ENCODE measurements at regions not wholly inside any gene's neighbourhood (a gene's known extent, or its start where the extent isn't known, plus 50 kb on each side); places are given as distances from the start of the nearest gene placed in this dataset.
"Not testable (repeated sequence)": the region's sequence is repeated elsewhere in the genome, so short reads cannot be mapped to it uniquely, and the experiment has no call there.

GRCh38 chr12:83318386-83319098 is 631.8 kb downstream of the TMTC2 start:
- H3K36me3 ChIP-seq (ENCODE audit: insufficient read depth), result no peaks in the 10 kb centered on the region
- no peaks in the 10 kb centered on the region for H3K4me1 ChIP-seq (ENCODE audit: insufficient read depth)
- H3K27ac ChIP-seq (ENCODE audit: low read depth), result no peak overlapping the region
- no peak overlapping the region for H3K4me3 ChIP-seq (ENCODE audit: low read depth, low read length)
- no peak for DNase-seq (ENCODE audit: extremely low spot score)
- WGBS, result 14% methylated on average over 1 of the region's 1 CpG

- WGBS, result 85% methylated on average over 3 of the region's 3 CpGs
- no peak for DNase-seq (ENCODE audit: extremely low spot score)
- H3K27ac ChIP-seq (ENCODE audit: low read depth), result no peak overlapping the region
Observed at GRCh38 chr12:83317595-83317994, 630.9 kb downstream of the TMTC2 start.

GRCh38 chr12:83313827-83314226 is 627.1 kb downstream of the TMTC2 start:
- no peak for DNase-seq (ENCODE audit: extremely low spot score)
- H3K27ac ChIP-seq (ENCODE audit: low read depth), result no peak overlapping the region
- no peak overlapping the region for H3K4me3 ChIP-seq (ENCODE audit: low read depth, low read length)
- no peaks in the 10 kb centered on the region for H3K36me3 ChIP-seq (ENCODE audit: insufficient read depth)
- no peaks in the 10 kb centered on the region for H3K4me1 ChIP-seq (ENCODE audit: insufficient read depth)

More at GRCh38 chr12:83317595-83317994, 630.9 kb downstream of the TMTC2 start:
- Histone ChIP-seq H3K4me1 (ENCODE audit: insufficient read depth) (no peaks in the 10 kb centered on the region), H3K4me3 (ENCODE audit: low read depth, low read length) (no peak overlapping the region), H3K36me3 (ENCODE audit: insufficient read depth) (no peaks in the 10 kb centered on the region)

- no peak for DNase-seq (ENCODE audit: extremely low spot score)
- H3K4me3 ChIP-seq (ENCODE audit: low read depth, low read length), result no peak overlapping the region
- H3K4me1 ChIP-seq (ENCODE audit: insufficient read depth), result no peaks in the 10 kb centered on the region
- WGBS, result 83% methylated on average over 2 of the region's 2 CpGs
- H3K27ac ChIP-seq (ENCODE audit: low read depth), result no peak overlapping the region
- no peaks in the 10 kb centered on the region for H3K36me3 ChIP-seq (ENCODE audit: insufficient read depth)
Observed at GRCh38 chr12:83313322-83313721, 626.6 kb downstream of the TMTC2 start.

GRCh38 chr12:83276904-83277303 is 590.2 kb downstream of the TMTC2 start:
- Histone ChIP-seq H3K27ac (ENCODE audit: low read depth) (no peak overlapping the region), H3K36me3 (ENCODE audit: insufficient read depth) (no peaks in the 10 kb centered on the region), H3K4me3 (ENCODE audit: low read depth, low read length) (no peak overlapping the region), H3K4me1 (ENCODE audit: insufficient read depth) (no peaks in the 10 kb centered on the region)
- no peak for DNase-seq (ENCODE audit: extremely low spot score)
- 96% methylated on average over 1 of the region's 1 CpG for WGBS

- H3K27ac ChIP-seq (ENCODE audit: low read depth), result no peak overlapping the region
- H3K4me3 ChIP-seq (ENCODE audit: low read depth, low read length), result no peak overlapping the region
- no peaks in the 10 kb centered on the region for H3K4me1 ChIP-seq (ENCODE audit: insufficient read depth)
- WGBS, result 66% methylated on average over 2 of the region's 2 CpGs
- no peak for DNase-seq (ENCODE audit: extremely low spot score)
- H3K36me3 ChIP-seq (ENCODE audit: insufficient read depth), result no peaks in the 10 kb centered on the region
Observed at GRCh38 chr12:83271201-83271600, 584.5 kb downstream of the TMTC2 start.

GRCh38 chr12:83265808-83266207 is 579.1 kb downstream of the TMTC2 start:
- DNase-seq (ENCODE audit: extremely low spot score), result no peak
- Histone ChIP-seq H3K4me3 (ENCODE audit: low read depth, low read length) (no peak overlapping the region), H3K36me3 (ENCODE audit: insufficient read depth) (no peaks in the 10 kb centered on the region), H3K27ac (ENCODE audit: low read depth) (no peak overlapping the region), H3K4me1 (ENCODE audit: insufficient read depth) (no peaks in the 10 kb centered on the region)

- H3K27ac ChIP-seq (ENCODE audit: low read depth), result no peak overlapping the region
- no peaks in the 10 kb centered on the region for H3K36me3 ChIP-seq (ENCODE audit: insufficient read depth)
- no peaks in the 10 kb centered on the region for H3K4me1 ChIP-seq (ENCODE audit: insufficient read depth)
- no peak overlapping the region for H3K4me3 ChIP-seq (ENCODE audit: low read depth, low read length)
- DNase-seq (ENCODE audit: extremely low spot score), result no peak
Observed at GRCh38 chr12:83261998-83262397, 575.3 kb downstream of the TMTC2 start.

GRCh38 chr12:83260126-83260525 is 573.4 kb downstream of the TMTC2 start:
- H3K4me3 ChIP-seq (ENCODE audit: low read depth, low read length); DNase-seq (ENCODE audit: extremely low spot score); H3K27ac ChIP-seq (ENCODE audit: low read depth); H3K4me1 ChIP-seq (ENCODE audit: insufficient read depth); H3K36me3 ChIP-seq (ENCODE audit: insufficient read depth): not testable (repeated sequence)
- 95% methylated on average over 3 of the region's 3 CpGs for WGBS

- H3K36me3 ChIP-seq (ENCODE audit: insufficient read depth), result no peaks in the 10 kb centered on the region
- H3K4me1 ChIP-seq (ENCODE audit: insufficient read depth), result no peaks in the 10 kb centered on the region
- no peak overlapping the region for H3K27ac ChIP-seq (ENCODE audit: low read depth)
- no peak for DNase-seq (ENCODE audit: extremely low spot score)
- no peak overlapping the region for H3K4me3 ChIP-seq (ENCODE audit: low read depth, low read length)
Observed at GRCh38 chr12:83257726-83258125, 571.0 kb downstream of the TMTC2 start.

GRCh38 chr12:83256562-83256961 is 569.9 kb downstream of the TMTC2 start:
- WGBS, result 95% methylated on average over 3 of the region's 3 CpGs
- no peaks in the 10 kb centered on the region for H3K36me3 ChIP-seq (ENCODE audit: insufficient read depth)
- H3K27ac ChIP-seq (ENCODE audit: low read depth), result no peak overlapping the region
- no peak for DNase-seq (ENCODE audit: extremely low spot score)
- no peak overlapping the region for H3K4me3 ChIP-seq (ENCODE audit: low read depth, low read length)
- no peaks in the 10 kb centered on the region for H3K4me1 ChIP-seq (ENCODE audit: insufficient read depth)

- Histone ChIP-seq H3K36me3 (ENCODE audit: insufficient read depth) (no peaks in the 10 kb centered on the region), H3K4me1 (ENCODE audit: insufficient read depth) (no peaks in the 10 kb centered on the region), H3K4me3 (ENCODE audit: low read depth, low read length) (no peak overlapping the region), H3K27ac (ENCODE audit: low read depth) (no peak overlapping the region)
- DNase-seq (ENCODE audit: extremely low spot score), result no peak
- WGBS, result 91% methylated on average over 1 of the region's 1 CpG
Observed at GRCh38 chr12:83250866-83251265, 564.2 kb downstream of the TMTC2 start.

- Histone ChIP-seq H3K4me1 (ENCODE audit: insufficient read depth) (no peaks in the 10 kb centered on the region), H3K4me3 (ENCODE audit: low read depth, low read length) (no peak overlapping the region), H3K27ac (ENCODE audit: low read depth) (no peak overlapping the region), H3K36me3 (ENCODE audit: insufficient read depth) (no peaks in the 10 kb centered on the region)
- DNase-seq (ENCODE audit: extremely low spot score), result no peak
- WGBS, result 93% methylated on average over 3 of the region's 3 CpGs
Observed at GRCh38 chr12:83245156-83245555, 558.5 kb downstream of the TMTC2 start.

- H3K27ac ChIP-seq (ENCODE audit: low read depth), result no peak overlapping the region
- no peak overlapping the region for H3K4me3 ChIP-seq (ENCODE audit: low read depth, low read length)
- H3K36me3 ChIP-seq (ENCODE audit: insufficient read depth), result no peaks in the 10 kb centered on the region
- H3K4me1 ChIP-seq (ENCODE audit: insufficient read depth), result no peaks in the 10 kb centered on the region
- no peak for DNase-seq (ENCODE audit: extremely low spot score)
Observed at GRCh38 chr12:83244001-83244400, 557.3 kb downstream of the TMTC2 start.

GRCh38 chr12:83233987-83234386 is 547.3 kb downstream of the TMTC2 start:
- DNase-seq (ENCODE audit: extremely low spot score); H3K4me3 ChIP-seq (ENCODE audit: low read depth, low read length); H3K27ac ChIP-seq (ENCODE audit: low read depth); H3K36me3 ChIP-seq (ENCODE audit: insufficient read depth); H3K4me1 ChIP-seq (ENCODE audit: insufficient read depth): not testable (repeated sequence)
